Transverse colon (tissue), 4 donors: ENCODE measurements at regions not wholly inside any gene's neighbourhood (a gene's known extent, or its start where the extent isn't known, plus 50 kb on each side); places are given as distances from the start of the nearest gene placed in this dataset.

Experiments used
- DNase-seq: peaks from one replicate; pipeline ENCODE4 v3.0.0-alpha.2; 2019
- H3K27ac ChIP-seq, 4 donors: fragments of 200-600 bp; sonication (generic); 2 replicates each; pipeline ENCODE4 v1.5.1; 2016 to 2018; ENCODE audit warnings: inconsistent platforms in 4 of 4
- H3K27me3 ChIP-seq: fragments of 200-600 bp; sonication (generic); 2 replicates; pipeline ENCODE4 v1.5.1; 2017; ENCODE audit warnings: inconsistent platforms
- H3K36me3 ChIP-seq, 4 donors: fragments of 200-600 bp; sonication (generic); 2 replicates each; pipeline ENCODE4 v1.5.1; 2017 to 2019; ENCODE audit warnings: inconsistent platforms in 4 of 4
- H3K4me1 ChIP-seq, 4 donors: fragments of 200-600 bp; sonication (generic); 2 replicates each; pipeline ENCODE4 v1.5.1; 2017 to 2020; ENCODE audit warnings: inconsistent platforms in 4 of 4
- H3K4me3 ChIP-seq, 4 donors: fragments of 200-600 bp; sonication (generic); 1 replicate in 1 of 4; 2 replicates in 3 of 4; pipeline versions ENCODE4 v1.5.1 to v1.6.1; 2017 to 2019; ENCODE audit warnings: inconsistent platforms in 4 of 4
- H3K9me3 ChIP-seq, 2 donors: fragments of 200-600 bp; sonication (generic); 2 replicates each; pipeline ENCODE4 v1.5.1; 2017 to 2019; ENCODE audit warnings: inconsistent platforms in 2 of 2
- CTCF ChIP-seq, 5 experiments: fragments of 200-600 bp in 3 of 5; fragments of 450-650 bp in 2 of 5; sonication (generic) in 3 of 5; IDR thresholded peaks; 1 replicate in 2 of 5; 2 replicates in 3 of 5; pipeline ENCODE4 v1.5.1; 2016 to 2017; ENCODE audit warnings: antibody characterized with exemption in 5 of 5, inconsistent platforms in 3 of 5, mild to moderate bottlenecking in 2 of 5, moderate library complexity in 1 of 5
- EP300 ChIP-seq: sonication (generic); formaldehyde crosslinking; IDR thresholded peaks from one replicate; pipeline ENCODE4 v1.6.1; 2017; ENCODE audit warnings: antibody characterized with exemption, low read depth
- POLR2A ChIP-seq: fragments of 450-650 bp; IDR thresholded peaks from one replicate; pipeline ENCODE4 v1.6.1; 2016; ENCODE audit warnings: antibody characterized with exemption, mild to moderate bottlenecking, moderate library complexity
- POLR2AphosphoS5 ChIP-seq, 3 donors: sonication (generic); formaldehyde crosslinking; IDR thresholded peaks; one replicate each; pipeline ENCODE4 v1.6.1; 2016; ENCODE audit warnings: antibody characterized with exemption in 3 of 3
- WGBS, 2 donors: methylation state at CpG; one replicate each; pipeline ENCODE4 v1.1.5; 2018; ENCODE audit warnings: low coverage in 1 of 2; 5-methylcytosine and 5-hydroxymethylcytosine counted together
- in situ Hi-C, 4 donors: fragments of 200-750 bp; cut with MboI; loops; one replicate each; pipeline versions ENCODE4 v1.15.0 to v1.15.1; 2017; ENCODE audit warnings: low sequenced_read_pairs in 3 of 4, low pct_ligation_motif_present in 1 of 4, low pct_unique_long_range_greater_than_20kb in 1 of 4
- intact Hi-C: fragments of 100-400 bp; cut with DNase I; formaldehyde crosslinking; loops from one replicate; pipeline ENCODE4 v1.15.1; 2023; ENCODE audit warnings: low total_unique reads

- Histone ChIP-seq H3K27me3 (no peaks in the 10 kb centered on the region), H3K9me3 (no peaks in the 10 kb centered on the region), H3K36me3 (no peaks in the 10 kb centered on the region), H3K4me1 (no peaks in the 10 kb centered on the region), H3K4me3 (no peak overlapping the region), H3K27ac (no peak overlapping the region)
- 0 to 67% methylated on average over 1 to 6 of the region's 6 CpGs for WGBS, 2 donors
- in situ Hi-C loops, result no loop called here
- TF ChIP-seq EP300, result no peak
- TF ChIP-seq CTCF (IDR thresholded peaks at IDR 0.05), result no peak
- TF ChIP-seq POLR2AphosphoS5 (IDR thresholded peaks at IDR 0.05), result no peak
- no peak for TF ChIP-seq POLR2A
- intact Hi-C loops, result no loop called here
- DNase-seq, result no peak
These were observed 463.3 kb downstream of the IRX1 start for GRCh38 chr5:4058899-4059298.

- no peaks in the 10 kb centered on the region for H3K9me3 ChIP-seq
- intact Hi-C loops, result no loop called here
- no peaks in the 10 kb centered on the region for H3K36me3 ChIP-seq
- H3K27ac ChIP-seq, result no peak overlapping the region
- TF ChIP-seq EP300 (no peak), POLR2AphosphoS5 (IDR thresholded peaks at IDR 0.05) (no peak), CTCF (IDR thresholded peaks at IDR 0.05) (no peak), POLR2A (no peak)
- WGBS, 2 donors, result 50 to 59% methylated on average over 6 to 11 of the region's 11 CpGs
- in situ Hi-C loops, result no loop called here
- H3K4me1 ChIP-seq, result no peaks in the 10 kb centered on the region
- no peak for DNase-seq
- no peaks in the 10 kb centered on the region for H3K27me3 ChIP-seq
- H3K4me3 ChIP-seq, result no peak overlapping the region
These were observed 470.1 kb downstream of the IRX1 start for GRCh38 chr5:4065472-4066320.

- Histone ChIP-seq H3K27me3 (no peaks in the 10 kb centered on the region), H3K36me3 (no peaks in the 10 kb centered on the region), H3K4me3 (no peak overlapping the region), H3K4me1 (no peaks in the 10 kb centered on the region), H3K9me3 (no peaks in the 10 kb centered on the region), H3K27ac (no peak overlapping the region)
- DNase-seq, result no peak
- no peak for TF ChIP-seq CTCF (IDR thresholded peaks at IDR 0.05)
- in situ Hi-C loops, result no loop called here
- WGBS, 2 donors, result 88 to 93% methylated on average over 5 to 6 of the region's 6 CpGs
- intact Hi-C loops, result no loop called here
These were observed 472.5 kb downstream of the IRX1 start for GRCh38 chr5:4068171-4068570.

GRCh38 chr5:4078544-4078943 is 482.9 kb downstream of the IRX1 start:
- in situ Hi-C loops (no loop called here), intact Hi-C loops (no loop called here)
- no peak overlapping the region for H3K27ac ChIP-seq
- WGBS, 2 donors, result 80 to 82% methylated on average over 5 of the region's 5 CpGs
- DNase-seq, result no peak
- H3K4me1 ChIP-seq, result no peaks in the 10 kb centered on the region
- no peak for TF ChIP-seq EP300
- TF ChIP-seq POLR2AphosphoS5 (IDR thresholded peaks at IDR 0.05), result no peak
- TF ChIP-seq CTCF (IDR thresholded peaks at IDR 0.05), result no peak
- no peak for TF ChIP-seq POLR2A
- H3K4me3 ChIP-seq, result no peak overlapping the region
- H3K36me3 ChIP-seq, result no peaks in the 10 kb centered on the region
- no peaks in the 10 kb centered on the region for H3K27me3 ChIP-seq
- H3K9me3 ChIP-seq, result no peaks in the 10 kb centered on the region
